ENCODE measurements at regions not wholly inside any gene's neighbourhood (a gene's known extent, or its start where the extent isn't known, plus 50 kb on each side); places are given as distances from the start of the nearest gene placed in this dataset.

DNA sequence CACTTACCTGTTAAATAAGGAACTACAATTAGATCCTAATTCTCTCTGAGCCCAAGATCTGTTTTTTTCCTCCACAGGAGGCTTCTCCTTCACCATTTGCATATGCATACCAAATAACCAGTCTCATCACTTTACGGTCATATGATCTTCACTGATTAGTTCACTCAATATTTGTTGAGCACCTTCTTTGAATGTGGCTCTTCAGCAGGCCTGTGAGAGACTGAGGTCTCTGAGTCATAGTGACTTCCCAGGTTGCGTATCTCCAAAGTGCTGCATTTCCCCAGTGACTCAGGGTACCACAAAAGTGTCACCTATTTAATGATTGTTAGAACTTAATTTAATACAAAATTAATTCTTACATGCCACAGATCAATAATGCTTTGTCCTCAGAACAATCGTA, 108.8 kb upstream of the TRIB2 start:
- DNase-seq, result no peak
- Histone ChIP-seq H3K4me3 (no peak overlapping the region), H3K9me3 (no peaks in the 10 kb centered on the region), H3K36me3 (ENCODE audit: low read depth) (no peaks in the 10 kb centered on the region), H3K4me1 (ENCODE audit: low read depth) (no peaks in the 10 kb centered on the region)
- TF ChIP-seq, protein P1, sequence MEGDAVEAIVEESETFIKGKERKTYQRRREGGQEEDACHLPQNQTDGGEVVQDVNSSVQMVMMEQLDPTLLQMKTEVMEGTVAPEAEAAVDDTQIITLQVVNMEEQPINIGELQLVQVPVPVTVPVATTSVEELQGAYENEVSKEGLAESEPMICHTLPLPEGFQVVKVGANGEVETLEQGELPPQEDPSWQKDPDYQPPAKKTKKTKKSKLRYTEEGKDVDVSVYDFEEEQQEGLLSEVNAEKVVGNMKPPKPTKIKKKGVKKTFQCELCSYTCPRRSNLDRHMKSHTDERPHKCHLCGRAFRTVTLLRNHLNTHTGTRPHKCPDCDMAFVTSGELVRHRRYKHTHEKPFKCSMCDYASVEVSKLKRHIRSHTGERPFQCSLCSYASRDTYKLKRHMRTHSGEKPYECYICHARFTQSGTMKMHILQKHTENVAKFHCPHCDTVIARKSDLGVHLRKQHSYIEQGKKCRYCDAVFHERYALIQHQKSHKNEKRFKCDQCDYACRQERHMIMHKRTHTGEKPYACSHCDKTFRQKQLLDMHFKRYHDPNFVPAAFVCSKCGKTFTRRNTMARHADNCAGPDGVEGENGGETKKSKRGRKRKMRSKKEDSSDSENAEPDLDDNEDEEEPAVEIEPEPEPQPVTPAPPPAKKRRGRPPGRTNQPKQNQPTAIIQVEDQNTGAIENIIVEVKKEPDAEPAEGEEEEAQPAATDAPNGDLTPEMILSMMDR (IDR thresholded peaks at IDR 0.05), result no peak
- no peak for ATAC-seq
- intact Hi-C loops (cut with DNase I, micrococcal nuclease), result no loop called here

DNA sequence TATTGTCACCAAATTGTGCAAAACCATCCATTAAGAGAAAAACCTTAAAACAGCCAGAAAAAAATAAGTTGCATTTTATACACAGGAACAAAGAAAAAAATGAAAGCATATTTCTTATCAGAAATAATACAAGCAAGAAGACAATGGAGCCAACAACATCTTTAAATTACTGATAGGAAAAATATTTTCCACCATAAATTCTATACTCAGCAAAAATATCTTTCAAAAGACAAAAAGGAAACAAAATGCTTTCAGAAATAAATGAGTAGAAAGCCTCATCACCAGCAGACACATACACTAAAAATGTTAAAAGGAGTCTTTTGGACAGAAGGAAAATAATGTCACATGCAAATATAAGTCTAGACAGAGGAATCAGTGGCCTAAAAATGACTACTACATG, 106.4 kb upstream of the TRIB2 start:
- H3K4me1 ChIP-seq (ENCODE audit: low read depth), result no peaks in the 10 kb centered on the region
- intact Hi-C loops (cut with DNase I, micrococcal nuclease), result no loop called here
- H3K9me3 ChIP-seq, result no peaks in the 10 kb centered on the region
- H3K36me3 ChIP-seq (ENCODE audit: low read depth), result no peaks in the 10 kb centered on the region
- H3K4me3 ChIP-seq, result no peak overlapping the region
- ATAC-seq, result no peak
- TF ChIP-seq, protein P1 (IDR thresholded peaks at IDR 0.05), result no peak
- DNase-seq, result no peak

DNA sequence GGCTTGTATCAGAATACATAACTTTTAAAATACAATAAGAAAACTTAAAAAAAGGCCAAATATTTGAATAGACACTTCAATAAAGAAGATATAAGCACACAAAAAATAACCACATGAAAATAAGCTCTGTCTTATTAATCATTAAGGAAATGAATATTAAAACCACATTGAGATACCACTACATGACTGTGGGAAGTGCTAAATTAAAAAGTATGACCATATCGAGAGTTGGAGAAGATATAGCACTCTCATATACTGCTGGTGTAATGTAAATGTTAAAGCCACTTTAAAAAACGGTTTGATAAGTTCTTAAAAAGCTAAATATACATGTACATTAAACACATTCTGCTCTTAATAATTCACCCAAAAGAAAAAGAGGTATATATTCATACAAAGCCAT, 104.6 kb upstream of the TRIB2 start:
- TF ChIP-seq, protein P1 (IDR thresholded peaks at IDR 0.05), result no peak

DNA sequence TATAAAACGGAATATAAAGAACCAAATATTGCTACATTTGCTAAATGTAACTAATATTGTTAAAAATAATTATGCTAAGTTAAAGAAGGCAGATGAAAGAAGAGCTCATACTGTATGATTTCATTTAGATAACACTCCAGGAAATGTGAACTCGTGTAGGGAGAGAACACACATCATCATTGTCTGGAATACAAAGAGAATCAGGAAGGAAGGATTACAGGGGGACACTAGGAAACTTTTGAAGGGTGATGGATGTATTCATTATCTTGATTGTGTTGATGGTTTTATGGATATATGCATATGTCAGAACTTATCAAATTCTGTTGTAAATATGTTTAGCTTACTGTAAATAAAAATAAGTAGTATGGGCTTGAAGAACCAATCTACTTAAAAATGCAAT, 104.1 kb upstream of the TRIB2 start:
- no peaks in the 10 kb centered on the region for H3K36me3 ChIP-seq (ENCODE audit: low read depth)
- no peak for ATAC-seq
- TF ChIP-seq, protein P1 (IDR thresholded peaks at IDR 0.05), result no peak
- DNase-seq, result no peak
- intact Hi-C loops (cut with DNase I, micrococcal nuclease), result no loop called here
- no peaks in the 10 kb centered on the region for H3K9me3 ChIP-seq
- H3K4me3 ChIP-seq, result no peak overlapping the region
- no peaks in the 10 kb centered on the region for H3K4me1 ChIP-seq (ENCODE audit: low read depth)

More for the DNA sequence above, 104.6 kb upstream of the TRIB2 start:
- H3K9me3 ChIP-seq, result no peaks in the 10 kb centered on the region
- H3K36me3 ChIP-seq (ENCODE audit: low read depth), result no peaks in the 10 kb centered on the region
- H3K4me3 ChIP-seq, result no peak overlapping the region
- ATAC-seq (no peak), DNase-seq (no peak)
- intact Hi-C loops (cut with DNase I, micrococcal nuclease), result no loop called here
- H3K4me1 ChIP-seq (ENCODE audit: low read depth), result no peaks in the 10 kb centered on the region

DNA sequence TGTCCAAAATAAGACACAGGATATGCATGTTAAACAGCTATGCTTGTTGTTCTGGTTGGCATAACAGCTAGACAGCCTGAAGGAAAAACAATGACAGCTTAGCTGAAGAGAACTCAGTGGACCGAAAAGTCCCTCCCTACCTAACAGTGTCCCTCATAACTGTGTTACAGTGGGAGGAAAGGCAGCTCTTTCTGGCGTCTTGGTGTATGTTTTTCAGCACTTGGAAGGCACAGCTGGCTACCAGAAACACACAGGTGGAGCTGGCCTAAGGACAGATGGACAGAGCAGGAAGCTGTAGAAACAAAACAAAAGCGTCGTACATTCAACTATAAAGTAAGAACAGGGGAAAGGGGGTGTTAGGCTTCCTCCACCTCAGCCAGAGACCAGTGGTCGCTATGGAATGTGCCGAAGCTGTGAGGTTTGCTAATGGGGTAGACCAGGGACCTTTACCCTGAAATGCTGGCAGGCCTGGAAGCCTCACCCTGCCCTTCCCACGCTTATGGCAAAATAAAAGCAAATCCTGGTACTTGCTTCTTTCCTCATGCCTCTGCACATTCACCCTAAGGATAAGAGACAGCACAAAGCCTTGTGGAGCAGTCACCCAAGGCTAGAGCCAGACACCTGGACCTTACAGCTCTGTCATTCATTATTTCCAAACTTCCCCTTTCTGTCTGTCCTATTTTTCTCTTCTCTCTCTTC, 103.5 kb upstream of the TRIB2 start:
- Histone ChIP-seq H3K4me1 (ENCODE audit: low read depth) (no peaks in the 10 kb centered on the region), H3K36me3 (ENCODE audit: low read depth) (no peaks in the 10 kb centered on the region), H3K4me3 (no peak overlapping the region), H3K9me3 (no peaks in the 10 kb centered on the region)
- intact Hi-C loops (cut with DNase I, micrococcal nuclease), result no loop called here
- TF ChIP-seq, protein P1 (IDR thresholded peaks at IDR 0.05), result no peak
- ATAC-seq (no peak), DNase-seq (no peak)

DNA sequence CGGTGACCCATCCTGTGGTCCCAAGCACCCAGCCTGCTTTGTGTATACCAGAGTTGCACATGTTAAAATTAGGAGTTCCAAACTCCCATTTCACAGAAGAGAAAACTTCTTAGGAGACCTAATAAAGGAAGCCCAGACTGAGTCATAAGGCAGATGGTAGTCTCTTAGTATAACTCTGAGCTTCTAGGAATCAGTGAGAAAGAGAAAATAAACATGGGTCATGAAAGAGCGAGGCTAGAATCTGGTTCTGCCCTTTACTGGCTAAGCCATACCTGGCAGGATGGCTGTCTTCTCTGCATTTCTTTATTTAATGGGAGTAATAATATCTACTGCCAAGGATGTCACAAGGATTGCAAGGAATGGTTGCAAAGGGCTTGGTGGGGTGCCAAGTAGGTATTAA, 101.2 kb upstream of the TRIB2 start:
- DNase-seq (no peak), ATAC-seq (no peak)
- Histone ChIP-seq H3K4me3 (no peak overlapping the region), H3K36me3 (ENCODE audit: low read depth) (no peaks in the 10 kb centered on the region), H3K4me1 (ENCODE audit: low read depth) (no peaks in the 10 kb centered on the region), H3K9me3 (no peaks in the 10 kb centered on the region)
- TF ChIP-seq, protein P1 (IDR thresholded peaks at IDR 0.05), result no peak
- intact Hi-C loops (cut with DNase I, micrococcal nuclease), result no loop called here

All from mucosa of descending colon (tissue), 3 donors.